DOHH2 (cell line): ENCODE measurements at regions not wholly inside any gene's neighbourhood (a gene's known extent, or its start where the extent isn't known, plus 50 kb on each side); places are given as distances from the start of the nearest gene placed in this dataset.

Experiments used
- CTCF ChIP-seq: fragments of 200-600 bp; sonication (generic); IDR thresholded peaks from one replicate; pipeline ENCODE4 v1.5.1; 2014; ENCODE audit warnings: antibody characterized with exemption, mild to moderate bottlenecking, low read depth, low read length; ENCODE audit not compliant: poor library complexity, severe bottlenecking
- EZH2phosphoT487 ChIP-seq: fragments of 200-600 bp; sonication (generic); IDR thresholded peaks from 2 replicates; pipeline ENCODE4 v1.6.1; 2017; ENCODE audit warnings: borderline replicate concordance, mild to moderate bottlenecking, antibody characterized with exemption, low read length, moderate library complexity, mixed read lengths

GRCh38 chr10:65265451-65265954, 1660.3 kb upstream of the LRRTM3 start:
- TF ChIP-seq EZH2phosphoT487 (no peak), CTCF (no peak)
